SK-N-SH treated with all-trans-retinoic acid at 6 μM for 48 hours (cell line): ENCODE measurements at regions not wholly inside any gene's neighbourhood (a gene's known extent, or its start where the extent isn't known, plus 50 kb on each side); places are given as distances from the start of the nearest gene placed in this dataset.

Experiments
- ATAC-seq: fragments of 200-7000 bp; cut with Tn5 transposase; 3 replicates; pipeline ENCODE4 v1.9.1; 2020; ENCODE audit warnings: mild to moderate bottlenecking, moderate library complexity
- ARNTL ChIP-seq: fragments of 450-650 bp; formaldehyde crosslinking; IDR thresholded peaks from 2 replicates; pipeline ENCODE4 v1.5.0; 2020; ENCODE audit warnings: low read depth, mild to moderate bottlenecking, moderate library complexity, borderline replicate concordance
- BACH2 ChIP-seq: fragments of 250-450 bp; sonication (Bioruptor Pico); IDR thresholded peaks from 2 replicates; pipeline ENCODE4 v1.9.0; 2021; ENCODE audit warnings: mild to moderate bottlenecking, borderline replicate concordance
- CREB5 ChIP-seq: fragments of 250-450 bp; sonication (Bioruptor Pico); IDR thresholded peaks from 2 replicates; pipeline ENCODE4 v1.5.1; 2020; ENCODE audit warnings: low read depth, mild to moderate bottlenecking, moderate library complexity
- CSDC2 ChIP-seq: fragments of 250-450 bp; sonication (Bioruptor Pico); IDR thresholded peaks from 2 replicates; pipeline ENCODE4 v1.5.0; 2020; ENCODE audit warnings: mild to moderate bottlenecking, moderate library complexity
- CSRNP3 ChIP-seq: fragments of 250-450 bp; sonication (Bioruptor Pico); IDR thresholded peaks from 2 replicates; pipeline ENCODE4 v1.5.1; 2021; ENCODE audit warnings: mild to moderate bottlenecking, moderate library complexity
- GLIS3 ChIP-seq: fragments of 250-450 bp; sonication (Bioruptor Pico); IDR thresholded peaks from 2 replicates; pipeline ENCODE4 v1.5.0; 2020; ENCODE audit warnings: mild to moderate bottlenecking, moderate library complexity
- ISL1 ChIP-seq: fragments of 250-450 bp; sonication (Bioruptor Pico); IDR thresholded peaks from 2 replicates; pipeline ENCODE4 v2.1.2; 2022; ENCODE audit warnings: mild to moderate bottlenecking, moderate library complexity
- OSR1 ChIP-seq: fragments of 250-450 bp; sonication (Bioruptor Pico); IDR thresholded peaks from 2 replicates; pipeline ENCODE4 v1.8.0; 2022; ENCODE audit warnings: moderate library complexity, mild to moderate bottlenecking, inconsistent platforms
- PATZ1 ChIP-seq: fragments of 250-450 bp; sonication (Bioruptor Pico); IDR thresholded peaks from 2 replicates; pipeline ENCODE4 v1.8.0; 2020; ENCODE audit warnings: mild to moderate bottlenecking, moderate library complexity, borderline replicate concordance
- POU6F1 ChIP-seq: fragments of 250-450 bp; sonication (Bioruptor Pico); IDR thresholded peaks from 2 replicates; pipeline ENCODE4 v1.8.0; 2021; ENCODE audit warnings: low read depth, mild to moderate bottlenecking, moderate library complexity, borderline replicate concordance
- PPARA ChIP-seq: fragments of 250-450 bp; sonication (Bioruptor Pico); IDR thresholded peaks from 2 replicates; pipeline ENCODE4 v1.5.0; 2020; ENCODE audit warnings: mild to moderate bottlenecking, borderline replicate concordance
- RARB ChIP-seq: fragments of 250-450 bp; sonication (Bioruptor Pico); IDR thresholded peaks from 2 replicates; pipeline ENCODE4 v1.8.0; 2021; ENCODE audit warnings: mild to moderate bottlenecking, moderate library complexity
- TCF4 ChIP-seq: fragments of 250-450 bp; sonication (Bioruptor Pico); IDR thresholded peaks from 2 replicates; pipeline ENCODE4 v1.8.0; 2021; ENCODE audit warnings: mild to moderate bottlenecking, moderate library complexity, borderline replicate concordance
- TOX ChIP-seq: fragments of 250-450 bp; sonication (Bioruptor Pico); IDR thresholded peaks from 2 replicates; pipeline ENCODE4 v1.8.0; 2021; ENCODE audit warnings: mild to moderate bottlenecking, moderate library complexity, borderline replicate concordance
- TSHZ2 ChIP-seq: fragments of 250-450 bp; sonication (Bioruptor Pico); IDR thresholded peaks from 2 replicates; pipeline ENCODE4 v1.5.0; 2020; ENCODE audit warnings: mild to moderate bottlenecking, moderate library complexity
- ZC3H10 ChIP-seq: fragments of 250-450 bp; sonication (Bioruptor Pico); IDR thresholded peaks from 2 replicates; pipeline ENCODE4 v1.5.1; 2021; ENCODE audit warnings: mild to moderate bottlenecking, moderate library complexity
- ZFP3 ChIP-seq: fragments of 250-450 bp; sonication (Bioruptor Pico); IDR thresholded peaks from 2 replicates; pipeline ENCODE4 v1.5.0; 2020; ENCODE audit warnings: mild to moderate bottlenecking, moderate library complexity
- ZFP30 ChIP-seq: fragments of 450-650 bp; formaldehyde crosslinking; IDR thresholded peaks from 2 replicates; pipeline ENCODE4 v1.5.0; 2022; ENCODE audit warnings: mild to moderate bottlenecking, moderate library complexity
- ZNF565 ChIP-seq: fragments of 450-650 bp; formaldehyde crosslinking; conservative IDR thresholded peaks from 2 replicates; pipeline ENCODE4 v1.5.0; 2020; ENCODE audit warnings: low read depth, mild to moderate bottlenecking, moderate library complexity
- ZNF70 ChIP-seq: fragments of 450-650 bp; formaldehyde crosslinking; IDR thresholded peaks from 2 replicates; pipeline ENCODE4 v1.5.0; 2020; ENCODE audit warnings: mild to moderate bottlenecking, moderate library complexity
- ZNF8 ChIP-seq: fragments of 450-650 bp; formaldehyde crosslinking; IDR thresholded peaks from 2 replicates; pipeline ENCODE4 v1.5.0; 2020; ENCODE audit warnings: mild to moderate bottlenecking, moderate library complexity

GRCh38 chr13:106151056-106151699 is 384.3 kb downstream of the EFNB2 start:
- TF ChIP-seq CSRNP3 (no peak), PPARA (CRISPR knock-in tag) (no peak), ZFP3 (CRISPR knock-in tag) (no peak), OSR1 (no peak), ISL1 (CRISPR knock-in tag) (no peak), TCF4 (CRISPR knock-in tag) (no peak), POU6F1 (CRISPR knock-in tag) (no peak), ZNF70 (CRISPR knock-in tag) (no peak), CREB5 (CRISPR knock-in tag) (no peak), TOX (no peak), TSHZ2 (no peak), ARNTL (no peak), ZNF565 (CRISPR knock-in tag) (no peak), PATZ1 (CRISPR knock-in tag) (no peak), GLIS3 (CRISPR knock-in tag) (no peak), CSDC2 (CRISPR knock-in tag) (no peak), BACH2 (no peak), ZFP30 (CRISPR knock-in tag) (no peak), RARB (CRISPR knock-in tag) (no peak), ZNF8 (CRISPR knock-in tag) (no peak)
- peak; percentile 91 for ATAC-seq

GRCh38 chr13:106145997-106146864 is 389.2 kb downstream of the EFNB2 start:
- ATAC-seq: no peak
- no peak for TF ChIP-seq CSDC2 (CRISPR knock-in tag)
- TF ChIP-seq ZC3H10 (CRISPR knock-in tag): no peak
- TF ChIP-seq RARB (CRISPR knock-in tag): no peak
- no peak for TF ChIP-seq TCF4 (CRISPR knock-in tag)
- TF ChIP-seq, all 23 proteins: peak for 0

GRCh38 chr13:106145070-106145469 is 390.4 kb downstream of the EFNB2 start:
- no peak for ATAC-seq

More at GRCh38 chr13:106145070-106145469, 390.4 kb downstream of the EFNB2 start:
- TF ChIP-seq BACH2: no peak
- no peak for TF ChIP-seq PATZ1 (CRISPR knock-in tag)
- TF ChIP-seq OSR1: no peak
- no peak for TF ChIP-seq CSRNP3
- TF ChIP-seq, all 23 proteins: peak for 0
